ENCODE measurements at regions not wholly inside any gene's neighbourhood (a gene's known extent, or its start where the extent isn't known, plus 50 kb on each side); places are given as distances from the start of the nearest gene placed in this dataset.
"Not testable (repeated sequence)": the region's sequence is repeated elsewhere in the genome, so short reads cannot be mapped to it uniquely, and the experiment has no call there.

DNA sequence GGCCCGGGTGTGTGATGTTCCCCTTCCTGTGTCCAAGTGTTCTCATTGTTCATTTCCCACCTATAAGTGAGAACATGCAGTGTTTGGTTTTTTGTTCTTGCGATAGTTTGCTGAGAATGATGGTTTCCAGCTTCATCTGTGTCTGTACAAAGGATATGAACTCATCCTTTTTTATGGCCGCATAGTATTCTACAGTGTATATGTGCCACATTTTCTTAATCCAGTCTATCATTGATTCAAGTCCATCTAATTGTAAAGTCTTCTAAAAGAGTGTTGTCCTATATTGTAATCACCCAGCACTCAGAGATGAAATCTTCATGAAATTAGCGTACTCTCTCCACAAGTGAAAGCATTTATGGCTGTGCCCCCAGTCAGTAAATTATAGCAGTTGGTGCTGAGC, 1096.6 kb downstream of the UQCRFS1 start:
- not testable (repeated sequence) for DNase-seq

DNA sequence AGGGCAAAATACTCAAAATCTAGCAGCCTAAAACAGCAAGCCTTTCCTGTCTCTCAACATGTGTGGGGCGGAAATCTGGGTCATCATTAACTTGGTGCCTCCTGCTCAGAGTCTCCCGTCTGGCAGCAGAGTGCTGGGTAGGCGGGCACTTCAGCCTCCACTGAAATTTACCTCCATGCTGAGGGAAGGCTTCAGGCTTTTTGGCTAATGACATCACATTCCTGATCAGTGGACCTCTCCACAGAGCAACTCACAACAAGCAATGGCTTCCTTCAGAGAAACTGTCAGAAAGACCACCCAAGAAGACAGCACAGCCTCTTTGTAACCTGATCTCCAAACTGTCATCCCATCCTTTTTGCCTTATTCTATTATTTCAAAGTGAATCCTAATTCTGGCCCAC, 1109.0 kb downstream of the UQCRFS1 start:
- DNase-seq, result no peak

- DNase-seq, result not testable (repeated sequence)
Observed at GRCh38 chr19:28084659-28085157, 1128.2 kb downstream of the UQCRFS1 start.

GRCh38 chr19:28076628-28077027, 1136.3 kb downstream of the UQCRFS1 start:
- DNase-seq, result no peak

DNA sequence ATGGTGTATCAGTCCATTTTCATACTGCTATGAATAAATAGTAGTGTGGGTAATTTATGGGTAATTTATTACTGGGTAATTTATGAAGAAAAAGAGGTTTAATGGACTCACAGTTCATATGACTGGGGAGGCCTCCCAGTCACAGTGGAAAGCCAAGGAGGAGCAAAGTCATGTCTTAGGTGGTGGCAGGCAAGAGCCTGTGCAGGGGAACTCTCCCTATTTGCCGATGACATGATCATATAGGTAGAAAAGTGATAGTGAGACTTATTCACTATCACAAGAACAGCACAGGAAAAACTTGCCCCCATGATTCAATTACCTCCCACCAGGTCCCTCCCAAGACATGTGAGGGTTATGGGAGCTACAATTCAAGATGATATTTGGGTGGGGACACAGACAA, 1137.7 kb downstream of the UQCRFS1 start:
- DNase-seq, result no peak

- DNase-seq, result no peak
Observed at GRCh38 chr19:28074773-28075172, 1138.2 kb downstream of the UQCRFS1 start.

- DNase-seq, result no peak
Observed at GRCh38 chr19:28067882-28068281, 1145.1 kb downstream of the UQCRFS1 start.

DNA sequence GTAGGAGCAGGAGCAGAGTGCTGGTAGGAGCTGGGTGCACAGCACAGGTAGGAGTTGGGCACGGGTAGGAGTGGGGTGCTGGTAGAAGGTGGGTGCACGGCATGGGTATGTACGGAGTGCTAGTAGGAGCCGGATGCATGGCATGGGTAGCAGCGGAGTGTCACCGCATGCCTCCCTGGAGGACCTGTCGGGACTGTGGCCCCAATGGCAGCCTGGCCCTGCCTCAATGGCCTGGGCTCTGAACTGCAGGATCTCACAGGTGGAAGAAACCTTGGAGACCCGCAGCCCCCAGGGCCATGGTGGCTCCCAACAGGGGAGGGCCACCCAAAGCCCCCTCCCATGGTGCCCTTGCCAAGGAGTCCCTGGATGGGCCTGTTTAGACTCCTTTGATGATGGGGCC, 1146.0 kb downstream of the UQCRFS1 start:
- DNase-seq, result no peak

DNA sequence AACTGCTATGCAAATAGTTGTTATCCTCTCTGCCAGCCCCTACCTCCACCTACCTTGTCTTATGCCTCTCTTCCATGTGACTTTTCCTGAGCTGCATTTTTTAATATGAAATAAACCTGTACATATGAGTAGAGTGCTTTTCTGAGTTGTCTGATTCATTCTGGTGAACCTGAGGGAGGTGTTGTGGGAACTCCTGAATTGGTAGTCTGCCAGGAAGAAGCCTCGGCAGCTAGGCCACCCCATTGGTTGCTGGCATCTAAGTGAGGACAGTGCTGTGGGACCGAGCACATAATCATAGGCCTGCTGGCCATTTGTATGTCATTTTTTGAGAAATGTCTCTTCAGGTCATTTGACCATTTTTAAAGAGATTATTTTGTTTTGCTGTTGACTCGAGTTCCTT, 1146.8 kb downstream of the UQCRFS1 start:
- DNase-seq, result no peak

DNA sequence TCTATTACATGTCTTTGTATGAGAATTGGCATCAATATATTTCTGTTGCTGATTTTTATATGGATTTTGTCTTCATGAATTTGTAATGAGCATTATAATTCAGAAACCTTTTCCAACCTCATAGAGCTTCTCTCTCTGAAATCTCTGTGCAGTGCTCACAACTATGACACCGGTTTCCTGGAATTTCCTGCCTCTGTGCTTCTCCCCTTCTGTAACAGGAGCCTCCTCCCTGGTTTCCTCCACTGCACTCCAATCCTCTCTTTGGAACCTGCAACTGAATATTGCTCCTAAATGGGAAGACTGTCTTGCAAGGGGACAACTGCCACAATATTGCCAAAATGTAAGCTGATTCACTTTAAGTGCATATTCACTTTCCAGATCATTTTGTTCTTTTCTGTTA, 1147.9 kb downstream of the UQCRFS1 start:
- no peak for DNase-seq

DNA sequence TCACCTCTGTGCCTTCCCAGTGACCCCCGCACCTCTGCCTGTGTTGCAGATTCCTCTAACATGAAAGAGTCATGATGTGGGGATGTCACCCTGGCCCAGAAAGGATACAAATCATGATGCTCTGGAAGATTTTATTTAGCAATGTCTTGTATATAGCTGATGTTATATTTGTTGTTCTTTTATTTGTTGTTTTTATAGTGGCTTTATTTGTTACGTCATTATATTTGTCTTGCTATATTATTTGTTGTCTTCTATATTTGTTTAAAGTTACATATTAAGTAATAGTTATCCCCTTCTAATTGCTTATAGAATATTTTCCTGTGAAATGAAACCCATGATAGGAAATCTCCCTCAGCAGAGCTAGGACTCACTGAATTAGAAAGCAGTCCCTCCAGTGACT, 1149.2 kb downstream of the UQCRFS1 start:
- DNase-seq, result no peak

DNA sequence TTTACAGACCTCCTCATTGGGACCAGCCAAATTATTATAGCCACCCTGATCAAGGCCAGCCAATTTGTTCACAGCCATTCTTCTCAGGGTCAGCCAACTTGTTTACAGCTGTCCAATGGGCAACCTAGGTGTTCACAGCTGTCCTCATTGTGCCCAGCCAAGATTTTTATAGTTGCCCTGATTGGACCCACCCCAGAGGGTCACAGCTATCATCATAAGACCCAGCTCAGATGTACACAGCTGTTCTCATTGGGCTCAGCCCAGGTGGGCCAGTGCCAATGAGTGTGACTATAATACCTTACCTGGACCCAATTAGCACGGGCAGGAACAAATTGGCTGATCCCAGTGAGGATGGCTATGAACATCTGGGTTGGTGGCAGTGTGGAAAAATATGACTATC, 1151.8 kb downstream of the UQCRFS1 start:
- DNase-seq, result no peak

DNA sequence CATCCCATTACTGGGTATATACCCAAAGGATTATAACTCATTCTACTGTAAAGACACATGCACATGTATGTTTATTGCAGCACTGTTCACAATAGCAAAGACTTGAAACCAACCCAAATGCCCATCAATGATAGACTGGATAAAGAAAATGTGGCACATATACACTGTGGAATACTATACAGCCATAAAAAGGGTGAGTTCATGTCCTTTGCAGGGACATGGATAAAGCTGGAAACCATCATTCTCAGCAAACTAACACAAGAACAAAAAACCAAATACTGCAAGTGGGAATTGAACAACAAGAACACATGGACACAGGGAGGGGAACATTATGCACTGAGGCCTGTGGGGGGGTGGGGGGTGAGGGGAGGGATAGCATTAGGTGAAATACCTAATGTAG, 1155.9 kb downstream of the UQCRFS1 start:
- DNase-seq, result not testable (repeated sequence)

DNA sequence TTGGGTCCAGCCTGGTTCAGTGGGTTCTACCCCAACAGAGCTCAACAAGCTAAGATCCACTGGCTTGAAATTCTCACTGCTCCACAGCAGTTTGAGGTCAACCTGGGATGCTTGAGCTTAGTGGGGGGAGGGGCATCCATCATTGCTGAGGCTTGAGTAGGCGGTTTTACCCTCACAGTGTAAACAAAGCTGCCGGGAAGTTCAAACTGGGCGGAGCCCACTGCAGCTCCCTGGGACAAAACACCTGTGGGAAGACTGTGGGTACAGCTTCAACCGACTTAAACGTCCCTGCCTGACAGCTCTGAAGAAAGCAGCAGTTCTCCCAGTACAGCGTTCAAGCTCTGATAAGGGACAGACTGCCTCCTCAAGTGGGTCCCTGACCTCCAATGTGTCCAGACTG, 1161.9 kb downstream of the UQCRFS1 start:
- no peak for DNase-seq

GRCh38 chr19:28049875-28050274, 1163.1 kb downstream of the UQCRFS1 start:
- DNase-seq, result no peak

DNA sequence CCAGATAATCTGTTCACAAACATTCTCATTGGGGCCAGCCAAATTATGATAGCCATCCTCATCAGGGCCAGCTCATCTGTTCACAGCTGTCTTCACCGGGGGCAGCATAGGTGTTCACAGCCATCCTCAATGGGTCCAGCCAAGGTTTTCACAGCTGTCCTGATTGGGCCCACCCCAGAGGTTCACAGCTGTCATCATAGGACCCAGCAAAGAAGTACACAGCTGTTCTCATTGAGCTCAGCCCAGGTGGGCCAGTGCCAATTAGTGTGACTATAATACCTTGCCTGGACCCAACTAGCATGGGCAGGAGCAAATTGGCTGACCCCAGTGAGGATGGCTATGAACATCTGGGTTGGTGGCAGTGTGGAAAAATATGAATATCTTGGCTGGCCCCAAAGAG, 1166.0 kb downstream of the UQCRFS1 start:
- no peak for DNase-seq

- no peak for DNase-seq
Observed at GRCh38 chr19:28045621-28046020, 1167.3 kb downstream of the UQCRFS1 start.

DNA sequence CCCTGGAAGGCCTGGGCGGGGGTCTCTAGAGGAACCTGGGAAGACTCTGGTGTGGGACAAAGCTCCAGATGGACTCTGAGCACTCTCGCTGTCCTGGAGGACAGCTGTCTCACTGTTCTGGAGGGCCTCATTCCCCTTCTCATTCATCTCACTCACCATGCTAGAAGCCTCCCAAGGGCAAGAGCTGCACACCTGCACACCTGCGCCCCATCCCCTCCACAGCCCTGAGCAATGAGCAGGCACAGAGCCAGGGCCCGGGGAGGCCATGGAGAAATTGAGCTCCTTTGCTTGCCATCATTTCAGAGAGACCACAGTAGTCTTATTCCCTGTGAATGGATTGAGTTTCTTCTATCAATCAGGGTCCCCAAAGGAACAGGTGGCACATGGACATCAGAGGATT, 1168.5 kb downstream of the UQCRFS1 start:
- DNase-seq, result no peak

DNA sequence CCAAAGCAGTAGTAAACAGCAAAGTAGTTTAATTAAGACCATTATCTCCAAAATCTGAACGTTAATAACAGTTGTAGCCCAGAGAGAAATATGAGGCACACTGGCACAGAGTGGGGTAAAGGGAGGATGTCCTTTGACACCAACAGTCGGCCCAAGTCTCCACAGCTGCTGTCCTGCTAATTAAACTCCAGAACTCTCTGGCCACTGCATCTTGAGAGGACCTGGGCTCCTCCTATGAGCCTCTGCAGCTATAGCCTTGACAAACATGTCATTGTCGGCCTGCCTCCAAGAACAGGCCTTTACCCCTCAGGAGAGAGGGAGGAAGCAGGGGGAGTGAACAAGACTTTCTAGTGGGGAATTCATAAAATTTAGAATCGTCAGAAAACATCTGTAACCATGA, 1170.4 kb downstream of the UQCRFS1 start:
- DNase-seq, result no peak

- no peak for DNase-seq
Observed at GRCh38 chr19:28039677-28040381, 1173.1 kb downstream of the UQCRFS1 start.

DNA sequence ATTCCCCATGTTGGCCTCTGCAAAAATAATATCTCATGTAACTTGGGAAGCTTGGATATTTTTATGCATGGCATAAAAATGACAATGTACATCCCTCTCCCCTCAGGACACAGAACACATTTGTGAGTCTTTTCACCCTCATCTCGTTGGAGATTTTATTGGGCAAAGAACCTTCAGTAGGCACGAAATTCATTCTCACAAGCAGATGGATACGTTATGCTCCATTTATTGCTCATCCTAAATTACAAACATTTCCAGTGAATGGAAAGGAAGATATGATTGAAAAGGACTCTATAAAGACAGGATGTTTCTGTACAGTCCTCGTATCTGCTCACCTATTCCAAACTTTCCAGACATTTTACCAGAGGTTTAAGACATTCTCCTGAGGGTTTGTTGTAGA, 1175.8 kb downstream of the UQCRFS1 start:
- no peak for DNase-seq

- DNase-seq, result no peak
Observed at GRCh38 chr19:28036486-28036885, 1176.5 kb downstream of the UQCRFS1 start.

- DNase-seq, result no peak
Observed at GRCh38 chr19:28034936-28035335, 1178.0 kb downstream of the UQCRFS1 start.

GRCh38 chr19:28028881-28029444, 1184.0 kb downstream of the UQCRFS1 start:
- no peak for DNase-seq

- DNase-seq, result no peak
Observed at GRCh38 chr19:28027116-28027515, 1185.8 kb downstream of the UQCRFS1 start.
